Chondrocyte (in vitro differentiated cells): ENCODE measurements at regions not wholly inside any gene's neighbourhood (a gene's known extent, or its start where the extent isn't known, plus 50 kb on each side); places are given as distances from the start of the nearest gene placed in this dataset.

ENCODE experiments used
- DNase-seq: peaks from one replicate; pipeline ENCODE4 v3.0.0; 2021; ENCODE audit warnings: mixed read lengths, low spot score
- H3K27ac Mint-ChIP-seq: one replicate; pipeline ENCODE4 v1.8.0; 2021; ENCODE audit warnings: mild to moderate bottlenecking, moderate library complexity, mixed read lengths; ENCODE audit not compliant: unreplicated experiment
- H3K27me3 Mint-ChIP-seq: 2 replicates; pipeline ENCODE4 v1.8.0; 2021; ENCODE audit warnings: low read depth, mixed read lengths
- H3K36me3 Mint-ChIP-seq: 2 replicates; pipeline ENCODE4 v1.8.0; 2021; ENCODE audit warnings: low read depth, mixed read lengths
- H3K4me1 Mint-ChIP-seq: 2 replicates; pipeline ENCODE4 v1.8.0; 2021; ENCODE audit warnings: low read depth, mild to moderate bottlenecking, mixed read lengths
- H3K4me3 Mint-ChIP-seq: one replicate; pipeline ENCODE4 v1.8.0; 2021; ENCODE audit warnings: mild to moderate bottlenecking, moderate library complexity, mixed read lengths; ENCODE audit not compliant: unreplicated experiment
- H3K9me3 Mint-ChIP-seq: 2 replicates; pipeline ENCODE4 v1.8.0; 2021; ENCODE audit warnings: low read depth, mixed read lengths
- TF ChIP-seq, protein P1 (sequence below): fragments of 200-600 bp; sonication (generic); IDR thresholded peaks from 2 replicates; pipeline ENCODE4 v1.5.0; 2021; ENCODE audit warnings: antibody characterized with exemption, mild to moderate bottlenecking, moderate library complexity

DNA sequence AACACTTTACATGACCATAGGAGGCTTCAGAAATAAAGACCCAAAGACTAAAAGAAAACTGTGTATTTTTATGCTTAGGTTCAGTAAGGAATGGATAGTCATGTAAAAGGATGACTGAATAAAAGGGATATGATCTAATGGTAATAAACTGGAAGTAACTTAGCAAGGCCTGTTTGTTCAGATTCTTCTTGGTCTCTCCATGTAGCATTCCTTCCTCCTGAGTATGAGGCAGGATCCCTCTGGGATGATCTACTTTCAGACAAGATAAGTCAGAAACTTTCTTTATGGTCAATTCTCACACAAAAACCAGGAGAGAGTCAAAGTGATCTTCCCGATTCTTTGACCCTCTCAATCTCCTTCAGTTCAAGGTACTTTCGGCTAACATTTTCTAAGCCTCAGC, 340.8 kb upstream of the DCBLD2 start:
- Mint-ChIP-seq H3K9me3 (peaks cover 24% of the 10 kb centered on the region), H3K4me1 (peaks cover 51% of the 10 kb centered on the region), H3K4me3 (no peak overlapping the region), H3K27ac (peak overlapping the region; percentile 80), H3K36me3 (peaks cover 12% of the 10 kb centered on the region), H3K27me3 (no peaks in the 10 kb centered on the region)
- DNase-seq, result no peak
- TF ChIP-seq, protein P1, sequence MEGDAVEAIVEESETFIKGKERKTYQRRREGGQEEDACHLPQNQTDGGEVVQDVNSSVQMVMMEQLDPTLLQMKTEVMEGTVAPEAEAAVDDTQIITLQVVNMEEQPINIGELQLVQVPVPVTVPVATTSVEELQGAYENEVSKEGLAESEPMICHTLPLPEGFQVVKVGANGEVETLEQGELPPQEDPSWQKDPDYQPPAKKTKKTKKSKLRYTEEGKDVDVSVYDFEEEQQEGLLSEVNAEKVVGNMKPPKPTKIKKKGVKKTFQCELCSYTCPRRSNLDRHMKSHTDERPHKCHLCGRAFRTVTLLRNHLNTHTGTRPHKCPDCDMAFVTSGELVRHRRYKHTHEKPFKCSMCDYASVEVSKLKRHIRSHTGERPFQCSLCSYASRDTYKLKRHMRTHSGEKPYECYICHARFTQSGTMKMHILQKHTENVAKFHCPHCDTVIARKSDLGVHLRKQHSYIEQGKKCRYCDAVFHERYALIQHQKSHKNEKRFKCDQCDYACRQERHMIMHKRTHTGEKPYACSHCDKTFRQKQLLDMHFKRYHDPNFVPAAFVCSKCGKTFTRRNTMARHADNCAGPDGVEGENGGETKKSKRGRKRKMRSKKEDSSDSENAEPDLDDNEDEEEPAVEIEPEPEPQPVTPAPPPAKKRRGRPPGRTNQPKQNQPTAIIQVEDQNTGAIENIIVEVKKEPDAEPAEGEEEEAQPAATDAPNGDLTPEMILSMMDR, result no peak

DNA sequence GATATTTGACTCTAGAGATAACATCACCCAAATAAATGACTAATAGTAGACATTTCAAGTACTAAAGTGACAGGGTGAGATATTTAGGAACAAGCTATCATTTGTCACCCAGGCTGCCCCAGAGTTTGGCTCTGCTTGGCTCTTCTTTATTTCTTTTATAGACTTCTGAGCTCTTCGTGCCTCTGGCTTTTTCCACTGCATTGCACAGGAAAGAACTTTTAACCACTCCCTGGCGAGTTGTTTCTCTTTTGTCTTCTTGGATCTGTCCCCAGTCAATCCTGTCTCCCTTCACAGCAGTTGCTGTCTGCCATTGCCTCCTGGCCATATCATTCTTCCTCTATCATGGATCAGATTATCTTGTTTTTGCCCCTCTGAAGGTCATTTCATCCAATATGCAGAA, 339.2 kb upstream of the DCBLD2 start:
- peaks cover 31% of the 10 kb centered on the region for H3K9me3 Mint-ChIP-seq
- peaks cover 16% of the 10 kb centered on the region for H3K36me3 Mint-ChIP-seq
- no peaks in the 10 kb centered on the region for H3K27me3 Mint-ChIP-seq
- peak overlapping the region; percentile 80 for H3K27ac Mint-ChIP-seq
- TF ChIP-seq, protein P1, result no peak
- peaks cover 51% of the 10 kb centered on the region for H3K4me1 Mint-ChIP-seq
- no peak for DNase-seq
- peak overlapping the region; percentile 0 for H3K4me3 Mint-ChIP-seq

DNA sequence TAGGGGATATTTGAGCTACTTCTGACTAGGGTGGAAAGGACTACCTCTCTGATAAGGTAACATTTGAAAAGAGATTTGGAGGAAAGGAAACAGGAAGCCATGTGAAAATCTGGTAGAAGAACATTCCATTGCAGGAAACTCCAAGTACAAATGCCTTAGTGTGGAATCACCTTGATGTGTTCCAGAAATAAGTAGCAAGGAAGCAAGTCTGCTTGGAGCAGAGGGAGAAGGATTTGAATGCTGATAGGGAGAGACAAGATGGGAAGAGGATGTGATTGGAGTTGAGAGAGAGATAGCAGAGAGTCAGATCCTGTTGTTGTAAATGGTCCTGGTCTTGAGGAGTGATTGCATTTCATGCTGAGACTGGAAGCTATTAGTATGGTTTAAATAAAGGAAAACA, 335.1 kb upstream of the DCBLD2 start:
- Mint-ChIP-seq H3K36me3 (peaks cover 11% of the 10 kb centered on the region), H3K4me1 (peaks cover 45% of the 10 kb centered on the region), H3K9me3 (peaks cover 30% of the 10 kb centered on the region), H3K4me3 (no peak overlapping the region), H3K27me3 (no peaks in the 10 kb centered on the region), H3K27ac (peak overlapping the region; percentile 28)
- no peak for DNase-seq
- TF ChIP-seq, protein P1, result no peak

DNA sequence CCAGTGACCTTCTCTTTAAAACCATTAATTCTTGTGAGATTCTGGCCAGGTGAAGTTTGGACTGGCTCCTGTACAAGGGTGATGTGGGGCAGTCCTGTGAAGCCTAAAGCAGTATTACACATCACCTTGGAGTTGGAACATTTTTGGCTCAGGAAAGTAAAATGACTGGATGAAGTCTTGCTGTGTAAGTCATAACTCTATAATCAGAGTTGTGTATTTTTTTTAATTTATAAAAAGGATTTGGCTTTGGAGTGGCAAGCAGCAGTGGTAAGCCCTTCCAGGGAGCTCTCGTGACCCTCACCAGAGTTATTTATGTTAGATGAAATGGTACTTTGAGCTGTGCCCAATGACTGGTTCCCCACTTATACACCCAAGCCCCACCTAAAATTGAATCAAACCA, 331.2 kb upstream of the DCBLD2 start:
- Mint-ChIP-seq H3K36me3 (peaks cover 8% of the 10 kb centered on the region), H3K9me3 (peaks cover 20% of the 10 kb centered on the region), H3K4me3 (no peak overlapping the region), H3K4me1 (peaks cover 22% of the 10 kb centered on the region), H3K27me3 (no peaks in the 10 kb centered on the region), H3K27ac (no peak overlapping the region)
- DNase-seq, result no peak
- TF ChIP-seq, protein P1, result no peak

DNA sequence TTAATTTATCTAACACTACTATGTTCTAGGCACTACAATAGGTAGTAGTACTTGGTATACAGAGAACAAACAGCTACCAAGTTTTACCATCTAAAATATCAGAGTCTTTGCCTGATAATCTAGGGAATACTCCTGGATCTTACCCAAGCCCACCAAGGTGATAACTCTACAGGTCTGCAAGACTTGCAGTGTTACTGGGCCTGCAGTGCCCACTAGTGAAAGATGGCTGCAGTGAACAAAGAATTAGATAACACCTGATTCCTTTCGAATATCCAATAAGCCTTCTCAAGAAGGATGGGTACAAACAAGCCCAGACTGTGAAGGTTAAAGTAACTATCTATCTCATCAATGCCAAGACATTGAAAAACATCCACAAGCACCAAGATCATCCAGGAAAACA, 317.0 kb upstream of the DCBLD2 start:
- TF ChIP-seq, protein P1, result no peak
- no peaks in the 10 kb centered on the region for H3K27me3 Mint-ChIP-seq
- H3K4me1 Mint-ChIP-seq, result peaks cover 13% of the 10 kb centered on the region
- DNase-seq, result no peak
- H3K4me3 Mint-ChIP-seq, result no peak overlapping the region
- peaks cover 40% of the 10 kb centered on the region for H3K9me3 Mint-ChIP-seq
- peaks cover 6% of the 10 kb centered on the region for H3K36me3 Mint-ChIP-seq
- H3K27ac Mint-ChIP-seq, result no peak overlapping the region
